Fibroblast of gingiva (primary cell): ENCODE measurements at regions not wholly inside any gene's neighbourhood (a gene's known extent, or its start where the extent isn't known, plus 50 kb on each side); places are given as distances from the start of the nearest gene placed in this dataset.
"Not testable (repeated sequence)": the region's sequence is repeated elsewhere in the genome, so short reads cannot be mapped to it uniquely, and the experiment has no call there.

Experiments used
- DNase-seq: peaks from one replicate; pipeline ENCODE4 v3.0.0-alpha.2; 2011; ENCODE audit warnings: low read depth

GRCh38 chr2:107107351-107107750 is 221.4 kb upstream of the ST6GAL2 start:
- DNase-seq, result no peak

- no peak for DNase-seq
These were observed 222.6 kb upstream of the ST6GAL2 start for GRCh38 chr2:107108556-107108955.

GRCh38 chr2:107111623-107112022 is 225.7 kb upstream of the ST6GAL2 start:
- DNase-seq, result no peak

DNA sequence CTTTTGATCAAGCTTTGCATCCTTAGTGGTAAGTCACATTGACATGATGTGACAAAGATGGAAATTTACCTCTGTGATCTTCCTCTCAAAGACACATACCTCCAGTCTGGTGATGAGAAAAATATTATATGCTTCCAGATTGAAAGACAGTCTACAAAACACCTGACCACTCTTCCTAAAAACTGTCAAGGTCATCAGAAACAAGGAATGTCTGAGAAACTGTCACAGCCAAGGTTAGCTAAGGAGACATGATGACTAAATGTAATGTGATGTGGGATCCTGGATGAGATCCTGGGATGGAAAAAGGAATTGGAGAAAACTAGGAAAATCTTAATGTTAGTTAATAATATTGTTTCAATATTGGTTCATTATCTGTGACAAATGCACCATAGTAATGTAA is 226.6 kb upstream of the ST6GAL2 start:
- DNase-seq, result no peak

DNA sequence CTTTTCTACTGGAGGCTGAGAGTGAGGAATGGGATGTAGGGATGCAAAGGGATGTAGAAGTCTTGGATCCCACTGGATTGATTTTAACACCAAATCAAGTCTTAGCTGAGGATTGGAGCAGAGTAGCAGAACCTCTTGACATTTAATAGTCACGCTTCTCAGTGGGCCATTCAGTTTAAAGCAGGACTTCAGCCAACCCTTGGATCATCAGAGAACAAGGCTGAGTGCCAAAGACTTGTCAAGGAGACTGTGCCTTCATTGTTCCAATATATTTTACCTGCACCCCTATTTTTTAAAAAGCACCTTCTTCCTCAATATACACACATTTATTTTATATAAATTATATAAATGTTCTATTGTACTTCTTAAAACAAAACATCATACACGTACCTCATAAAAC is 242.4 kb upstream of the ST6GAL2 start:
- DNase-seq, result no peak

- no peak for DNase-seq
These were observed 246.1 kb upstream of the ST6GAL2 start for GRCh38 chr2:107132070-107132469.

GRCh38 chr2:107132746-107133145 is 246.8 kb upstream of the ST6GAL2 start:
- DNase-seq, result no peak

- no peak for DNase-seq
These were observed 247.4 kb upstream of the ST6GAL2 start for GRCh38 chr2:107133412-107133811.

DNA sequence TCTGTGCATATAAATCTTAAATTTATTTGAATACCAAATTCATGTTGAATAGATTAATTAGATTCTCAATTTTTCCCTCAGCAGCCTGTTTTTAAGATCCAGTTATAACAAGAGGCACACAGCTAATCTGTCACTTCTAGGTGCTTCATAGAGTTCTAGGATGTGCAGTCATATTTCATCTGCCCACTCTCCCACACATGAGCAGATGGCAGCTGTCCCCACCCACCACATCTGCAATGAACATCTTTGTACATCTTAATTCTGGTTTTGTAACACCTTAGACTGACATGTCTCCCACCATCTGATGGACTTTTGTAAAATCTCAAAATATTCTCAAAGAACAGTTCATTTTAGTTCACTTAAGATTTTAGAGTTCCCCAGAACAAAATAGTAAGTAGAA is 250.8 kb upstream of the ST6GAL2 start:
- no peak for DNase-seq

GRCh38 chr2:107137706-107138105 is 251.7 kb upstream of the ST6GAL2 start:
- no peak for DNase-seq

DNA sequence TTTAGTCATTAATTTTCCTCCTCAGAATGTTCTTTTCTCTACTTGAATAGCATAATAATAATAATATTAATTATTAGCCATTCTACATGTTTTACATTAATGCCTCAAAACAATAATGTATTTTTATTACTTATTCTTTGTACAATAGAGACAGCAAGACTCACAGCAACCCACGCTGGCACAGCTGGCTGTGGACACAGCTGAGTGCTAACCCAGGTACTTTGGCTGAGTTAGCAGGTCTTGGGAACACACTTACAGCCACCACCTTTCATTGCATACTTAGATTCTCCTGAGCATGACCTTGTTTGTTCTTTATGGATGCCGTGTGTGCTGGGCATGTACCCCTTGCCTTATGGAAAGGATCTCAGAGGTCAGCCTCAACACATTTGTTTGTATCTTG is 260.2 kb upstream of the ST6GAL2 start:
- no peak for DNase-seq

GRCh38 chr2:107146645-107147044 is 260.7 kb upstream of the ST6GAL2 start:
- DNase-seq, result not testable (repeated sequence)

DNA sequence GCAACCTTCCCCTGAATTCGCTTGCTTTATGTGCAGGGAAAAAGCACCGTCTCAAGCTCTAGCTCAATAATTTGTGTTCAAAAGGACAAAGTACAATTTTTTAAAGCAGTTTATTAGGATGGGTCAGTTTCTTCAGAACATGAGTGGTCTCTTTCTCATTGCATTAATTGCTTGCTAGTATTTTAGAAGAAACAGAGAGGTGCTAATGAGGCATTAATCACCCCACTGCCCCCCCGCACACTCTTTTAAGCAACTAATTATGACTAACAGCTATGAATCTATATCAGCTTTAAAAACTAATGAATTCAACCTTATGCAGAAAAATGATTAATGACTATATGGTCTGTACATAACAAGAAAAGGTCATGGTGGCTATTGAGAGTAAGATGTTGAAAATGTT is 262.1 kb upstream of the ST6GAL2 start:
- DNase-seq, result no peak

GRCh38 chr2:107148496-107148895 is 262.5 kb upstream of the ST6GAL2 start:
- no peak for DNase-seq

GRCh38 chr2:107160640-107161239 is 274.8 kb upstream of the ST6GAL2 start:
- DNase-seq, result no peak

- no peak for DNase-seq
These were observed 282.2 kb upstream of the ST6GAL2 start for GRCh38 chr2:107168141-107168540.

DNA sequence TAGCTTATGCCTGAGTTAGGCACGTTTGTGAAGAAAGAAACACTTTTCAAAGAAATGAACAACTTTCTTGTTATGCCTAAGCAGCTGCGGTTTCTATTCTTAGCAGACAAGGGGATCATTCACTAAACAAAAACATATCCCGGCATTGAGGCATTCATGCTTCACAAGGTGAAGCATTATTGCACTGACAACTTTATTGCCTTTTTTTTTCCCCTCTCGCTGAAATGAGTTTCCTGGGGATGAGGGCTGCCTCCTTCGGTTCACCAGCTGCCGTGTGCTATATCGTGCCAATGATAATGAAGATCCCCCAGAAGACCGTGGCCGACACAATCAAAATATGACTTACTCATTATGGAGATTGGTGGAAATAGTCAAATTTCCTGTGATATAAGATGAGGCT is 288.2 kb upstream of the ST6GAL2 start:
- no peak for DNase-seq

GRCh38 chr2:107182981-107183380 is 297.0 kb upstream of the ST6GAL2 start:
- DNase-seq, result no peak

- DNase-seq, result no peak
These were observed 301.9 kb upstream of the ST6GAL2 start for GRCh38 chr2:107187870-107188269.

- no peak for DNase-seq
These were observed 309.7 kb upstream of the ST6GAL2 start for GRCh38 chr2:107195631-107196030.

DNA sequence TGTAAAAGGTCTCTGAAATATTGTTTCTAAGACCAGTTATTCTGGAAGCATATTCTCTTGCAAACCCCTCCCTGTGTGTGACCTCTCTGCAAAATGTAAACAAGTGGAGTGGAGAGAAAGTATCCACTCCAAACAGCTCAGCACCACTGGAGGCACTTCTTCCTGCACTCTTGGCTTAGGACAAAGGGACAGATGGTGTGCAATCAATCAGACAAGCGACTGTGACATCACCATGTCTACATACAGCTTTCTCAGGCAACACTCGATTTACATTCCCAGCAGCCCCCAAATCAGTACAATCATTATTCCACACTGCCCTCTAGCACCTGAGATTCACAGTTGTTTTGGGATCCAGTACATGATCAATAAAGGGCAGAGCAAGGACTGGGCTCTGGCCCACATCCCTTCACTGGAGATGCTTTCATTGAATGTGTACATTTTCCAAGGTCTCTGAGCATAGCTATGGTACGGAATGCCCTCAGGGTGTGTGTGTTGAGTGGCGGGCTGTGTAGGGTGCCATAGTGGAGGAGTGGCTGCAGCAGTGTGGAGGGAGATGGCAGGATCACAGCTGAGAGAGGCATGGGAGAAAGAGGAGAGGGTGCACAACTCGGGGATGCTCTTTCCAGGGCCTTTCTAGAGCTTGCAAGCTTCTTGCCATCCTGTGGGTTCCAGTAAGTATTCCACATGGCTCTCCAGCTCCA is 311.8 kb upstream of the ST6GAL2 start:
- DNase-seq, result no peak

DNA sequence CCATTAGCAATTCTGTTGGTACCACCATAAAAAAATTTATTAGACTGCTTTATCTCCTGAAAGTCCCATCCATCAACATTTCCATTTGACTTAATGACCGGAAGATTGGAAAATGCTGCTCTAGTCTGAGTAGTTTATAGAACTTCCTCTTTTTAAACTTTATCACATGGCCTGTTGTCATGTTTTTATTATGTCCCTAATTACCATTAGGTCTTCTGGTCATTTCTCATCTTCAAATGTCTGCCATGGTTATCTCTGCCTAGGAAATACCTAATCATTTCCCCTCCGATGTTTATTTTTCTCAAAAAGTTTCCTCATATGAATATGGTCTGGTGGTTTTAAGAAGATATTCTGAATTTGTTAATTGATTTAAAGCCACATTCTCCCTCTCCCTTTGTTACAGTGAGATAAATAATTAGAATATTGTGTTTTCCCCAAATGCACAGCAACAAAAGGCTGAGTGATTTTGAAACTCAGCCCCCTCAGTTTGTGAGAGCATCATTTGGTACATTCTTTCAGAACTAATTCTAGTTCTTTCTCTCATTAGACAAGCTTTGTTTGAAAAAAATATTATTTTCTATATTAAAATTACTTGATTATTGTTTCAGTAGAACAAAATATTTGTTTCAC is 317.1 kb upstream of the ST6GAL2 start:
- DNase-seq, result no peak
